Activated naive CD4-positive, alpha-beta T cell treated with anti-CD3 and anti-CD28 coated beads for 36 hours (primary cell): ENCODE measurements at regions not wholly inside any gene's neighbourhood (a gene's known extent, or its start where the extent isn't known, plus 50 kb on each side); places are given as distances from the start of the nearest gene placed in this dataset.

Source experiments
- CTCF ChIA-PET: fragments of 350-600 bp; sonication (Branson Sonifier 250); formaldehyde crosslinking; loops from one replicate; lab custom pipeline; 2021; ENCODE audit warnings: antibody characterized with exemption; lab: Charles Lee
- DNase-seq: peaks from one replicate; pipeline ENCODE4 v3.0.0-alpha.2; 2020
- H3K27ac Mint-ChIP-seq: one replicate; pipeline ENCODE4 v1.8.0; 2021; ENCODE audit warnings: mild to moderate bottlenecking, mixed read lengths
- H3K27me3 Mint-ChIP-seq: one replicate; pipeline ENCODE4 v1.8.0; 2021; ENCODE audit warnings: low read depth, mixed read lengths
- H3K36me3 Mint-ChIP-seq: one replicate; pipeline ENCODE4 v1.8.0; 2021; ENCODE audit warnings: low read depth, mixed read lengths
- H3K4me1 Mint-ChIP-seq: one replicate; pipeline ENCODE4 v1.8.0; 2021; ENCODE audit warnings: low read depth, mixed read lengths
- H3K4me3 Mint-ChIP-seq: one replicate; pipeline ENCODE4 v1.8.0; 2021; ENCODE audit warnings: mild to moderate bottlenecking, moderate library complexity, mixed read lengths
- H3K9me3 Mint-ChIP-seq: one replicate; pipeline ENCODE4 v1.8.0; 2021; ENCODE audit warnings: mixed read lengths
- intact Hi-C: fragments of 100-400 bp; cut with micrococcal nuclease; formaldehyde crosslinking; loops from one replicate; pipeline ENCODE4 v1.15.1; 2023

GRCh38 chr6:23980965-23981364, 145.1 kb upstream of the NRSN1 start:
- Mint-ChIP-seq H3K4me3 (no peak overlapping the region), H3K9me3 (no peaks in the 10 kb centered on the region), H3K36me3 (no peaks in the 10 kb centered on the region), H3K27me3 (no peaks in the 10 kb centered on the region), H3K27ac (no peak overlapping the region), H3K4me1 (no peaks in the 10 kb centered on the region)
- CTCF ChIA-PET = no interaction called here
- no peak for DNase-seq
- intact Hi-C loops = no loop called here

- CTCF ChIA-PET = no interaction called here
- Mint-ChIP-seq H3K36me3 (no peaks in the 10 kb centered on the region), H3K27me3 (no peaks in the 10 kb centered on the region), H3K27ac (no peak overlapping the region), H3K9me3 (no peaks in the 10 kb centered on the region), H3K4me1 (no peaks in the 10 kb centered on the region), H3K4me3 (no peak overlapping the region)
- no peak for DNase-seq
- intact Hi-C loops = no loop called here
These were observed 144.1 kb upstream of the NRSN1 start for GRCh38 chr6:23981923-23982322.

- no peak overlapping the region for H3K4me3 Mint-ChIP-seq
- no peak overlapping the region for H3K27ac Mint-ChIP-seq
- no peaks in the 10 kb centered on the region for H3K9me3 Mint-ChIP-seq
- DNase-seq = no peak
- H3K4me1 Mint-ChIP-seq = no peaks in the 10 kb centered on the region
- intact Hi-C loops = no loop called here
- no peaks in the 10 kb centered on the region for H3K27me3 Mint-ChIP-seq
- CTCF ChIA-PET = no interaction called here
- no peaks in the 10 kb centered on the region for H3K36me3 Mint-ChIP-seq
These were observed 142.3 kb upstream of the NRSN1 start for GRCh38 chr6:23983735-23984134.

DNA sequence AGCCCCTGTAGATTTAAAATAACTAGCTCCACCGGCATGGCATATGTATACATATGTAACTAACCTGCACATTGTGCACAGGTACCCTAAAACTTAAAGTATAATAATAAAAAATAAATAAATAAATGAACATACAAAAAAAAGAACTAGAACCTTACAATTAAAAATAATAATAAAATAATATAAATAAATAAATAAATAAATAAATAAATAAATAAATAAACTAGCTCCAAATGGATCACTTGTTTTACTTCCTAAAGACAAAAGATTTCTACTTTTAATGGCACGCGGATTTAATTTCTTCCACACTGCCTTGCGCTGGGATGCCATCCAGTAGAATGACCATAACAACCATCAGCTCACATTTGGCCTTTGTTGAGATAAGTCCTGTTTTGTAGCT, 141.0 kb upstream of the NRSN1 start:
- DNase-seq = no peak
- Mint-ChIP-seq H3K27me3 (no peaks in the 10 kb centered on the region), H3K4me1 (no peaks in the 10 kb centered on the region), H3K9me3 (no peaks in the 10 kb centered on the region), H3K27ac (no peak overlapping the region), H3K4me3 (no peak overlapping the region), H3K36me3 (no peaks in the 10 kb centered on the region)
- intact Hi-C loops = no loop called here
- CTCF ChIA-PET = no interaction called here

DNA sequence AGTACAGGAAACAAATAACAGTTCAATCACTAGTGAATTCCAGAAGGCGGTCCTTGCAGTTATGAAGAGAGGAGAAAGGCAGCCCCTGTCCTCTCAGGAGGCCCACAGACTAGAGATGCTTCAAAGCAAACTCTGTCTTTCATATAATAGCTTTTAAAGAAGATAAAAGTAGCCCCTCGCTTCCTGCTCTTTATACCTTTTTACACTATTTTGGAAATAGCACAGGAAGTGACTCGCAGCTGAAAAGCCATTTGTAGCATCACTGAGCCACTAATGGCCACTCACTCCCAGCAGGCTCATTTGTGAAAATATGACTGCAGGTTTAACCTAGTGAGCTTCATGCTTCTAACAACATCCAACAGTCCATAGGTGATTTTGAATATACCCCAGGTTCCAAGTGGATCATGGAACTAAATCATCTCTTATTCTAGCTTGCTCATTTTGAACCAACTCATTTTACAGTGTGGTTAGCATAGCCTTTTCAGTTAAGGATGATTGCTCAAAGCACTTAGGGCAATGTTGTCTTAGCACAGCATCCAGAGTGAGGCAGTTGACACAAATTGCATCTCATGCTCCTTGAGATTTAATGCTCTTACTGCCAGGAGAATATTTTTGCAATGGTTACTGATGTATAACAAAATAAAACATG, 136.0 kb upstream of the NRSN1 start:
- H3K4me3 Mint-ChIP-seq = no peak overlapping the region
- H3K9me3 Mint-ChIP-seq = peaks cover 3% of the 10 kb centered on the region
- no peak overlapping the region for H3K27ac Mint-ChIP-seq
- H3K36me3 Mint-ChIP-seq = no peaks in the 10 kb centered on the region
- H3K27me3 Mint-ChIP-seq = no peaks in the 10 kb centered on the region
- H3K4me1 Mint-ChIP-seq = no peaks in the 10 kb centered on the region
- DNase-seq = no peak
- intact Hi-C loops = no loop called here
- CTCF ChIA-PET = no interaction called here

DNA sequence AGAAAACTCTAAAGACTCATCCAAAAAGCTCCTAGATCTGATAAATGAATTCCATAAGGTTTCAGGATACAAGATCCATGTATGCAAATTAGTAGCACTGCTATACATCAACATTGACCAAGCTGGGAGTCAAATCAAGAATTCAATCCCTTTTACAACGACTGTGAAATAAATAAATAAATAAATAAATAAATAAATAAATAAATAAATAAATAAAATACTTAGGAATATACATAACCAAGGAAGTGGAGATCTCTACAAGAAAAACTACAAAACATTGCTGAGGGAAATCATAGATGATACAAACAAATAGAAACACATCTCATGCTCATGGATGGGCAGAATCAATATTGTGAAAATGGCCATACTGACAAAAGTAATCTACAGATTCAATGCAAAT, 132.0 kb upstream of the NRSN1 start:
- CTCF ChIA-PET = interaction anchor here (0.6 kb wide), 1 partner anchor 409 kb away, joined by 3 read pairs; the partner anchor contains the start of gene MRS2
- no peak overlapping the region for H3K27ac Mint-ChIP-seq
- H3K36me3 Mint-ChIP-seq = no peaks in the 10 kb centered on the region
- no peak overlapping the region for H3K4me3 Mint-ChIP-seq
- H3K27me3 Mint-ChIP-seq = no peaks in the 10 kb centered on the region
- intact Hi-C loops = no loop called here
- peaks cover 8% of the 10 kb centered on the region for H3K9me3 Mint-ChIP-seq
- H3K4me1 Mint-ChIP-seq = no peaks in the 10 kb centered on the region
- DNase-seq = no peak

DNA sequence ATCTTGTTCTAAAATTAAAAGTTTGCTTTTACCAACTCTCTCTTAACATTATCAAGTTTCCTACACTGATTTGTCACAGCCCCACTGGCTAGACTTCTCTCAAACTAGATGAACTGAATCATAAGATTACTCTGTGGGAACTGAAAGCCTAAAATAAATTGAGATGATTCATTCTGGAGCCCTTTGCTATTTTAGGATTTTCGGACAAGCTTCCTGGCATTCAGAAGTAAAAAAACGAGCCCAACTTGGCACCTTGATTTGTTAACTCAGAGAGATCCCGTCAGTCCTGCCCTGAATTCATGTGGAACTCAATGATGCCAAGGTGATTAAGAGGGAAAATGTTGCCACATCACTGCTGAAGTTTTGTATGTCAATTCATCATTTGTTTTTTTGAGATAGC, 122.0 kb upstream of the NRSN1 start:
- no peaks in the 10 kb centered on the region for H3K9me3 Mint-ChIP-seq
- no peak overlapping the region for H3K27ac Mint-ChIP-seq
- H3K4me1 Mint-ChIP-seq = no peaks in the 10 kb centered on the region
- no peaks in the 10 kb centered on the region for H3K36me3 Mint-ChIP-seq
- CTCF ChIA-PET = no interaction called here
- intact Hi-C loops = no loop called here
- no peak overlapping the region for H3K4me3 Mint-ChIP-seq
- DNase-seq = no peak
- no peaks in the 10 kb centered on the region for H3K27me3 Mint-ChIP-seq

- Mint-ChIP-seq H3K4me1 (no peaks in the 10 kb centered on the region), H3K27me3 (no peaks in the 10 kb centered on the region), H3K36me3 (no peaks in the 10 kb centered on the region), H3K9me3 (no peaks in the 10 kb centered on the region), H3K4me3 (no peak overlapping the region), H3K27ac (no peak overlapping the region)
- DNase-seq = no peak
- CTCF ChIA-PET = no interaction called here
- intact Hi-C loops = no loop called here
These were observed 121.4 kb upstream of the NRSN1 start for GRCh38 chr6:24004659-24005058.

DNA sequence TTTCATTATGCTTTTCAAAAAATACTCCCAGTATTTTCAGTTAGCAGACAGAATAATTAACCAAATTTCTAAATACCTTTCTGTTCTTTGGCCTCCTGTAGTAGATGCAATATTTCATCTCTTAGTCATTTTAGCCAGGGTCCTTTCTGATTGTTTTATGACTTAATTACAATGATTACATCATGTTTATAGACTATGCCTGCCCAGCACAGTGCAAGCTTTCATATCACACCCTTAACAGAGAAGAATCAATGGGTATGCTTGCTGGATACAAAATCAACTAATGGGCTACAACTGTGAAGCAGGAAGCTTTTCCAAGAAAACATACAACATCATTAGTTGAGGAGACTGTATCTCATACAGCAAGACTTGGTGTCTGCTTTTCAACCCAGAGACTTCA, 119.8 kb upstream of the NRSN1 start:
- Mint-ChIP-seq H3K9me3 (peaks cover 1% of the 10 kb centered on the region), H3K4me3 (no peak overlapping the region), H3K36me3 (no peaks in the 10 kb centered on the region), H3K27me3 (no peaks in the 10 kb centered on the region), H3K27ac (no peak overlapping the region), H3K4me1 (no peaks in the 10 kb centered on the region)
- intact Hi-C loops = no loop called here
- no peak for DNase-seq
- CTCF ChIA-PET = no interaction called here

DNA sequence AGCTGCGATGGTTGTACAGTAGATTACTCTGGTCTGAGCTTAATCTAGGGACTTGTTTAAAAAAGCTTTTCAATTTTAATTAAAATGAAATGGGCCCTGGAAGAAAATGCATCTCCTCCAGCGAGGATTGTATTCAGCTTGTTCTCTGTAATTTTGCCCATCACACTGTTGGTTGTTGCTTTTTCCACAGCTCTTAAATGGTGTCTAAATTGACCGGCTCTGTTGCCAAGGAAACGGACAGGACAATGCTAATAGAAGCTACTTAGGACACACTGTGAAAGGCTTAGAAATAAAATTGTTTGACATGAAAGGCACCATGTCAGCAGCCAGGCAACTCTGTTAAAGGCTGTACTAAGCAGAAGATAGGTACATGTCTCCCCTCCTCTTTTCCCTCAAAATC, 116.7 kb upstream of the NRSN1 start:
- peaks cover 4% of the 10 kb centered on the region for H3K9me3 Mint-ChIP-seq
- no peaks in the 10 kb centered on the region for H3K27me3 Mint-ChIP-seq
- H3K4me3 Mint-ChIP-seq = no peak overlapping the region
- no peak overlapping the region for H3K27ac Mint-ChIP-seq
- no peaks in the 10 kb centered on the region for H3K4me1 Mint-ChIP-seq
- DNase-seq = no peak
- intact Hi-C loops = no loop called here
- CTCF ChIA-PET = no interaction called here
- no peaks in the 10 kb centered on the region for H3K36me3 Mint-ChIP-seq

DNA sequence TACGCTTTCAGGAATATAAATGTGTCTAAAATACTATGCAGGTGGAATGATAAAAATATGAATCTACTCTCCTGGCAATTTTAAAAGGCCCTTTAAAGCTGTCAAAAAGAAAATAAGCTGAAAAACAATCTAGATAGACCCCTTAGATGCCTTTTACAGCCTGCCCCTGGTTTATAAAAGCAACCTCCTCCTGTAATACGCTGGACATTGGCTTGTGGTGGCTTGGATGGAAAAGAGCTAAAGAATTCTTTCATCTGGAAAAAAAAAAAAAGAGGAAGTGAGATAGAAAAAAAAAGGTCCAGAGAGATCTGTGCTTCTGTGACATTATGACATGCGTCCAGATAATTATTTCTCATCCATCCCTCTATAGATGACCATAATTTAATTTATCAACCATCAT, 115.9 kb upstream of the NRSN1 start:
- Mint-ChIP-seq H3K4me1 (no peaks in the 10 kb centered on the region), H3K9me3 (peaks cover 4% of the 10 kb centered on the region), H3K4me3 (no peak overlapping the region), H3K27me3 (no peaks in the 10 kb centered on the region), H3K27ac (no peak overlapping the region), H3K36me3 (no peaks in the 10 kb centered on the region)
- CTCF ChIA-PET = interaction anchor here (0.6 to 0.8 kb wide), 2 partner anchors 10 to 837 kb away, joined by 5 to 6 read pairs; no protein-coding TSS in a partner anchor
- intact Hi-C loops = no loop called here
- no peak for DNase-seq

DNA sequence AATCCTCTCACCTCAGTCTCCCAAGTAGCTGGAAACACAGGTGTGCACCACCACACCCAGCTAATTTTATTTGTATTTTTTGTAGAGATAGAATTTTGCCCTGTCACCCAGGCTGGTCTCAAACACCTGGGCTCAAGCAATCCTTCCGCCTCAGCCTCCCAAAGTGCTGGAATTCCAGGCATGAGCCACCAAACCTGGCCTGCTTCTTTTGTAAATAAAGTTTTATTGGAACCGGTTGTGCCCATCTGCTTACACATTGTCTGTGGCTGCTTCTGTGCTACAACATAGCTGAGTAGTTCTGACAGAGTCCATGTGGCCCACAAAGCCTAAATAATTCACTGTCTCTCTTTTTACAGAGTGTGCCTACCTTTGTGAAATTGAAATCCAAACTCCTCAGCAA, 109.7 kb upstream of the NRSN1 start:
- no peaks in the 10 kb centered on the region for H3K4me1 Mint-ChIP-seq
- CTCF ChIA-PET = no interaction called here
- no peaks in the 10 kb centered on the region for H3K27me3 Mint-ChIP-seq
- no peak overlapping the region for H3K4me3 Mint-ChIP-seq
- no peak overlapping the region for H3K27ac Mint-ChIP-seq
- H3K9me3 Mint-ChIP-seq = peaks cover 3% of the 10 kb centered on the region
- no peaks in the 10 kb centered on the region for H3K36me3 Mint-ChIP-seq
- intact Hi-C loops = no loop called here
- DNase-seq = no peak

- CTCF ChIA-PET = no interaction called here
- intact Hi-C loops = no loop called here
- H3K27me3 Mint-ChIP-seq = no peaks in the 10 kb centered on the region
- no peaks in the 10 kb centered on the region for H3K9me3 Mint-ChIP-seq
- no peaks in the 10 kb centered on the region for H3K36me3 Mint-ChIP-seq
- no peak overlapping the region for H3K27ac Mint-ChIP-seq
- H3K4me3 Mint-ChIP-seq = no peak overlapping the region
- no peak for DNase-seq
- no peaks in the 10 kb centered on the region for H3K4me1 Mint-ChIP-seq
These were observed 109.2 kb upstream of the NRSN1 start for GRCh38 chr6:24016857-24017256.
